GM23338 (cell line): ENCODE measurements at regions not wholly inside any gene's neighbourhood (a gene's known extent, or its start where the extent isn't known, plus 50 kb on each side); places are given as distances from the start of the nearest gene placed in this dataset.

Experiments used
- ATAC-seq: fragments of 200-7000 bp; cut with Tn5 transposase; 3 replicates; pipeline ENCODE4 v1.9.1; 2020
- DNase-seq: peaks from one replicate; pipeline ENCODE4 v3.0.0-alpha.2; 2015; ENCODE audit warnings: low spot score
- H2AFZ ChIP-seq: fragments of 200-600 bp; sonication (generic); 2 replicates; pipeline ENCODE4 v1.8.0; 2016; ENCODE audit warnings: antibody characterized with exemption, mild to moderate bottlenecking, moderate library complexity
- H3F3A ChIP-seq: fragments of 200-600 bp; sonication (generic); replicated peaks from 2 replicates; pipeline ENCODE4 v1.8.0; 2017; ENCODE audit warnings: antibody characterized with exemption, mixed run types, low read depth
- H3K27ac ChIP-seq: fragments of 200-600 bp; sonication (generic); 2 replicates; pipeline ENCODE4 v1.6.1; 2016; ENCODE audit warnings: low read depth
- H3K27me3 ChIP-seq: fragments of 200-600 bp; sonication (generic); 2 replicates; pipeline ENCODE4 v1.8.0; 2016; ENCODE audit warnings: mild to moderate bottlenecking, mixed run types, moderate library complexity; ENCODE audit not compliant: insufficient read depth
- H3K36me3 ChIP-seq: fragments of 200-600 bp; sonication (generic); 2 replicates; pipeline ENCODE4 v1.8.0; 2016; ENCODE audit warnings: mild to moderate bottlenecking; ENCODE audit not compliant: insufficient read depth
- H3K4me1 ChIP-seq: fragments of 200-600 bp; sonication (generic); 2 replicates; pipeline ENCODE4 v1.8.0; 2016; ENCODE audit warnings: mild to moderate bottlenecking, moderate library complexity; ENCODE audit not compliant: insufficient read depth
- H3K4me2 ChIP-seq: fragments of 200-600 bp; sonication (generic); 2 replicates; pipeline ENCODE4 v1.7.1; 2017; ENCODE audit warnings: mixed run types
- H3K4me3 ChIP-seq: fragments of 200-600 bp; sonication (generic); 2 replicates; pipeline ENCODE4 v1.6.1; 2016; ENCODE audit warnings: mixed run types
- H3K79me2 ChIP-seq: fragments of 200-600 bp; sonication (generic); replicated peaks from 2 replicates; pipeline ENCODE4 v1.8.0; 2017; ENCODE audit warnings: mild to moderate bottlenecking; ENCODE audit not compliant: insufficient read depth
- H3K9me2 ChIP-seq: fragments of 200-600 bp; sonication (generic); 2 replicates; pipeline ENCODE4 v1.8.0; 2017; ENCODE audit not compliant: insufficient read depth
- H4K20me1 ChIP-seq: fragments of 200-600 bp; sonication (generic); replicated peaks from 2 replicates; pipeline ENCODE4 v1.8.0; 2017; ENCODE audit warnings: mild to moderate bottlenecking; ENCODE audit not compliant: insufficient read depth
- H3K27ac Mint-ChIP-seq: 2 replicates; pipeline ENCODE4 v1.8.0; 2020; ENCODE audit warnings: inconsistent platforms, mild to moderate bottlenecking, moderate library complexity, mixed read lengths
- H3K27me3 Mint-ChIP-seq: 3 replicates; pipeline ENCODE4 v1.8.0; 2022; ENCODE audit warnings: low read depth, mild to moderate bottlenecking, moderate library complexity, mixed read lengths, inconsistent platforms; ENCODE audit not compliant: insufficient read depth, poor library complexity
- H3K36me3 Mint-ChIP-seq: 3 replicates; pipeline ENCODE4 v1.8.0; 2021; ENCODE audit warnings: low read depth, mild to moderate bottlenecking, inconsistent platforms, moderate library complexity, mixed read lengths
- H3K4me1 Mint-ChIP-seq: 3 replicates; pipeline ENCODE4 v1.8.0; 2020; ENCODE audit warnings: mild to moderate bottlenecking, inconsistent platforms, mixed read lengths
- H3K4me3 Mint-ChIP-seq: 3 replicates; pipeline ENCODE4 v1.8.0; 2021; ENCODE audit warnings: moderate library complexity, mild to moderate bottlenecking, inconsistent platforms, mixed read lengths
- H3K9me3 Mint-ChIP-seq: 3 replicates; pipeline ENCODE4 v1.8.0; 2020; ENCODE audit warnings: moderate library complexity, mild to moderate bottlenecking, inconsistent platforms, mixed read lengths
- CREB1 ChIP-seq: fragments of 250-450 bp; sonication (Bioruptor Pico); IDR thresholded peaks from 2 replicates; pipeline ENCODE4 v1.5.0; 2020; ENCODE audit warnings: low read depth, mild to moderate bottlenecking, moderate library complexity
- CTCF ChIP-seq, 2 experiments: fragments of 200-600 bp in 1 of 2; sonication (generic) in 1 of 2; conservative IDR thresholded peaks; 2 replicates each; pipeline versions ENCODE4 v1.5.1 to v1.6.1; 2016 to 2017; ENCODE audit warnings: antibody characterized with exemption in 2 of 2, low read depth in 2 of 2, mild to moderate bottlenecking in 2 of 2, moderate library complexity in 1 of 2
- EZH2 ChIP-seq: fragments of 200-600 bp; sonication (generic); IDR thresholded peaks from one replicate; pipeline ENCODE4 v1.8.0; 2017; ENCODE audit warnings: antibody characterized with exemption, mild to moderate bottlenecking, low read depth; ENCODE audit not compliant: unreplicated experiment
- EZH2phosphoT487 ChIP-seq: fragments of 200-600 bp; sonication (generic); IDR thresholded peaks from one replicate; pipeline ENCODE4 v1.8.1; 2018; ENCODE audit warnings: antibody characterized with exemption; ENCODE audit not compliant: unreplicated experiment
- NANOG ChIP-seq: IDR thresholded peaks from 2 replicates; pipeline ENCODE4 v1.6.1; 2016; ENCODE audit warnings: antibody characterized with exemption, borderline replicate concordance
- POLR2AphosphoS5 ChIP-seq: IDR thresholded peaks from 2 replicates; pipeline ENCODE4 v1.6.1; 2016; ENCODE audit warnings: antibody characterized with exemption, low read depth
- REST ChIP-seq: IDR thresholded peaks from one replicate; pipeline ENCODE4 v1.6.1; 2018; ENCODE audit warnings: antibody characterized with exemption; ENCODE audit not compliant: unreplicated experiment
- STAT1 ChIP-seq: IDR thresholded peaks from one replicate; pipeline ENCODE4 v1.6.1; 2016; ENCODE audit warnings: antibody characterized with exemption; ENCODE audit not compliant: unreplicated experiment
- ZNF114 ChIP-seq: fragments of 250-450 bp; sonication (Bioruptor Pico); IDR thresholded peaks from 2 replicates; pipeline ENCODE4 v1.5.0; 2020; ENCODE audit warnings: mild to moderate bottlenecking, moderate library complexity
- ZNF331 ChIP-seq: fragments of 250-450 bp; sonication (Bioruptor Pico); IDR thresholded peaks from 2 replicates; pipeline ENCODE4 v1.5.0; 2020; ENCODE audit warnings: low read depth, mild to moderate bottlenecking, moderate library complexity
- ZNF462 ChIP-seq: fragments of 250-450 bp; sonication (Bioruptor Pico); IDR thresholded peaks from 2 replicates; pipeline ENCODE4 v1.5.0; 2020; ENCODE audit warnings: mild to moderate bottlenecking, moderate library complexity
- TF ChIP-seq, protein P1 (sequence below): IDR thresholded peaks from 2 replicates; pipeline ENCODE4 v1.6.1; 2016; ENCODE audit warnings: antibody characterized with exemption

DNA sequence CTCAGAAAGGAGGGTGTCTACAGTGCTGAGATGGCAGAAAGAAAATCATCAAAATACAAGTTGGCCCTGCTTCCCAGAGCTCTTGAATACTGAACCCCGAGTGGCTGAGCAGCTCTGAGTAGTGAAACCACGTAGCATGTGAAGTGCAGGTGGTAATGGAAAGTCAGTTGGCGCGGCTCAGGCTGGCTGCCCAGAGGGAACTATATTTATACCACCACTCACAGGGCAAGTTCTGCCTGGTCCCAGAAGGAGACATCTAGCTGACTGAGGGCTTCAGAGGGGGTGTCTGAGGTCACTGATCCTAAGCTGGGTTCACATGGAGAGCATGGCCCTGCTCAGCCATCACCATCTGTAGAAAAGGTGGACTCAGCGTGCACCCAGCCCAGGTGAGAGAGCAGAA, 129.6 kb upstream of the AGBL1 start:
- no peaks in the 10 kb centered on the region for H3K4me1 Mint-ChIP-seq
- no peaks in the 10 kb centered on the region for H3K36me3 Mint-ChIP-seq
- DNase-seq (no peak), ATAC-seq (no peak)
- no peaks in the 10 kb centered on the region for H3K27me3 Mint-ChIP-seq
- Histone ChIP-seq H3K9me2 (no peaks in the 10 kb centered on the region; the same call in 1 of the 2 replicates), H3K27me3 (no peaks in the 10 kb centered on the region), H3F3A (no peaks in the 10 kb centered on the region), H3K4me2 (no peak overlapping the region), H3K4me1 (no peaks in the 10 kb centered on the region), H4K20me1 (no peaks in the 10 kb centered on the region), H3K4me3 (no peak overlapping the region), H2AFZ (no peak overlapping the region), H3K27ac (no peak overlapping the region), H3K36me3 (no peaks in the 10 kb centered on the region), H3K79me2 (no peaks in the 10 kb centered on the region)
- no peaks in the 10 kb centered on the region; the same call in 2 of the 3 replicates for H3K9me3 Mint-ChIP-seq
- TF ChIP-seq, protein P1, sequence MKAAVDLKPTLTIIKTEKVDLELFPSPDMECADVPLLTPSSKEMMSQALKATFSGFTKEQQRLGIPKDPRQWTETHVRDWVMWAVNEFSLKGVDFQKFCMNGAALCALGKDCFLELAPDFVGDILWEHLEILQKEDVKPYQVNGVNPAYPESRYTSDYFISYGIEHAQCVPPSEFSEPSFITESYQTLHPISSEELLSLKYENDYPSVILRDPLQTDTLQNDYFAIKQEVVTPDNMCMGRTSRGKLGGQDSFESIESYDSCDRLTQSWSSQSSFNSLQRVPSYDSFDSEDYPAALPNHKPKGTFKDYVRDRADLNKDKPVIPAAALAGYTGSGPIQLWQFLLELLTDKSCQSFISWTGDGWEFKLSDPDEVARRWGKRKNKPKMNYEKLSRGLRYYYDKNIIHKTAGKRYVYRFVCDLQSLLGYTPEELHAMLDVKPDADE = no peak
- no peak for TF ChIP-seq CREB1 (CRISPR knock-in tag)
- TF ChIP-seq ZNF331 (CRISPR knock-in tag) = no peak
- no peak for TF ChIP-seq STAT1
- TF ChIP-seq EZH2phosphoT487 = no peak
- no peak for TF ChIP-seq REST
- no peak for TF ChIP-seq NANOG
- no peak for TF ChIP-seq ZNF462
- TF ChIP-seq EZH2 = no peak
- TF ChIP-seq POLR2AphosphoS5 = no peak
- TF ChIP-seq ZNF114 (CRISPR knock-in tag) = no peak
- no peak for TF ChIP-seq CTCF (conservative IDR thresholded peaks at IDR 0.05; ENCODE audit: low read depth in 2 of 2)
- H3K4me3 Mint-ChIP-seq = no peak overlapping the region
- no peak overlapping the region for H3K27ac Mint-ChIP-seq
